ENCODE measurements at regions not wholly inside any gene's neighbourhood (a gene's known extent, or its start where the extent isn't known, plus 50 kb on each side); places are given as distances from the start of the nearest gene placed in this dataset.

DNA sequence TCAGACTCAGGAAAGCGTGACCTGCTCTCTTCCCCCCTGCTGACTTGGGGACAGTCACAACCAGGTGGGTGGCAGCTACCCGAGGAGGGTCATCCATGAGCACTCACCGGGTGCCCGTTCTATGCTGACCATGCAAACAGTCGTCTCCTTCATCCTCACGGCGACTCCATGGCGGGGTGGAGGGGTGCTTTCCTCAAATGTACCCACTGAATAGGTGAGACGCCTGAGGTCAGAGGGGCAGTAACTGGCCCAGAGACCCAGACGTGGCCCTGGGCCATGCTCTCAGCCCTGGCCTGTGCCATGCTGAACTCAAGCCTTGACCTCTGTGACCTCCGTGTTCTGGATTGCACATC is 59.2 kb upstream of the TPM4 start (continued):
- no peak for TF ChIP-seq CTCF (IDR thresholded peaks at IDR 0.05; ENCODE audit: control extremely low read depth in 1 of 3, insufficient read depth in 1 of 3, low read depth in 1 of 3, low read length in 3 of 3)

All from H1 (cell line).